ENCODE measurements at regions not wholly inside any gene's neighbourhood (a gene's known extent, or its start where the extent isn't known, plus 50 kb on each side); places are given as distances from the start of the nearest gene placed in this dataset.
"Not testable (repeated sequence)": the region's sequence is repeated elsewhere in the genome, so short reads cannot be mapped to it uniquely, and the experiment has no call there.

DNA sequence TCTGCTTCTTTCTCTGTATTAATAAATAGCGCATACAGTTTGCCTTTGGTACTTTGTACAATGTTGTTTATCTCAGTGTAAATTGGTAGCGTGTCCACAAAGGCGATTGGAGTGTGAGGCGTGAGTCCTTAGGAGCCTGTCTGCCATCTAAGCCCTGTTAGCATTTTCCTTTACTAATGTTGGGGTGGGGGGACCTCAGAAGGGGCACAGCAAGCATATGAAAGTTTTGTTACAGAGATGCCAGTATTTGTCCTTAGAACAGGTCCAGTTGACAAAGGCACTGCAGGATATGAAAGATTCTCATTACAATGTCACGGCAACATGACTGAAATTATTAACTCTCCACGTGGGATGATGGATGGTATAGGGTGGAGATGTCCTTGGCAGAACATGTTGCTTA, 796.8 kb upstream of the TPTE start:
- H3K27ac Mint-ChIP-seq; CTCF ChIA-PET; H3K36me3 Mint-ChIP-seq (ENCODE audit: low read depth); H3K4me1 Mint-ChIP-seq (ENCODE audit: low read depth); H3K27me3 Mint-ChIP-seq (ENCODE audit: low read depth); DNase-seq; intact Hi-C loops (cut with micrococcal nuclease); H3K4me3 Mint-ChIP-seq: not testable (repeated sequence)
- H3K9me3 Mint-ChIP-seq, result peaks cover 14% of the 10 kb centered on the region

DNA sequence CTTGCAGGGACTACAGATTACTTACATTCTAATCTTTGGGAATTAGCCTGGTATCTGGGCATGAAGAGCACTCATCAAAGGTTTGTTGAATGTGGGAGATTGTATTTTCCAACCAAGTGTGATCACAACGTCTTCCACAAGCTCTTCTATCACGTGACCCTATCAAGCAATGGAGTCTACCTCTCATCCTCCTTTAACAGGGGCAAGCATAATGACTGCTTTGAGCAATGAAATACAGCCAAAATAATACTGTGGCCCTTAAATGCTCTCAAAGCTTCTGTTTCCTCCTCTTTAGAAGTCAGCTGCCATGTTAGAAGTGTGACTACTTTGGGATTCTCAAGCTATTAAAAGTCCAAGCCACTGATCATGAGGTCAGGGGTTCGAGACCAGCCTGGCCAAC, 794.2 kb upstream of the TPTE start:
- intact Hi-C loops (cut with micrococcal nuclease); DNase-seq; H3K36me3 Mint-ChIP-seq (ENCODE audit: low read depth); CTCF ChIA-PET; H3K4me1 Mint-ChIP-seq (ENCODE audit: low read depth); H3K4me3 Mint-ChIP-seq; H3K27ac Mint-ChIP-seq; H3K27me3 Mint-ChIP-seq (ENCODE audit: low read depth): not testable (repeated sequence)
- peaks cover 14% of the 10 kb centered on the region for H3K9me3 Mint-ChIP-seq

- H3K4me3 Mint-ChIP-seq; H3K27ac Mint-ChIP-seq; H3K27me3 Mint-ChIP-seq (ENCODE audit: low read depth); DNase-seq; H3K4me1 Mint-ChIP-seq (ENCODE audit: low read depth); intact Hi-C loops (cut with micrococcal nuclease); H3K36me3 Mint-ChIP-seq (ENCODE audit: low read depth); CTCF ChIA-PET: not testable (repeated sequence)
- peaks cover 14% of the 10 kb centered on the region for H3K9me3 Mint-ChIP-seq
Observed at GRCh38 chr21:9728219-9728992, 793.0 kb upstream of the TPTE start.

- CTCF ChIA-PET, result no interaction called here
- Mint-ChIP-seq H3K36me3 (ENCODE audit: low read depth) (no peaks in the 10 kb centered on the region), H3K9me3 (peaks cover 12% of the 10 kb centered on the region), H3K27me3 (ENCODE audit: low read depth) (no peaks in the 10 kb centered on the region), H3K4me3 (no peak overlapping the region), H3K4me1 (ENCODE audit: low read depth) (no peaks in the 10 kb centered on the region), H3K27ac (no peak overlapping the region)
- DNase-seq, result no peak
- intact Hi-C loops (cut with micrococcal nuclease), result no loop called here
Observed at GRCh38 chr21:9730866-9731265, 790.5 kb upstream of the TPTE start.

GRCh38 chr21:9731317-9731716, 790.1 kb upstream of the TPTE start:
- DNase-seq; intact Hi-C loops (cut with micrococcal nuclease); CTCF ChIA-PET; H3K27ac Mint-ChIP-seq; H3K4me1 Mint-ChIP-seq (ENCODE audit: low read depth); H3K27me3 Mint-ChIP-seq (ENCODE audit: low read depth); H3K36me3 Mint-ChIP-seq (ENCODE audit: low read depth); H3K4me3 Mint-ChIP-seq: not testable (repeated sequence)
- peaks cover 12% of the 10 kb centered on the region for H3K9me3 Mint-ChIP-seq

GRCh38 chr21:9732605-9733004, 788.8 kb upstream of the TPTE start:
- H3K4me3 Mint-ChIP-seq; intact Hi-C loops (cut with micrococcal nuclease); H3K9me3 Mint-ChIP-seq; H3K36me3 Mint-ChIP-seq (ENCODE audit: low read depth); H3K27me3 Mint-ChIP-seq (ENCODE audit: low read depth); H3K4me1 Mint-ChIP-seq (ENCODE audit: low read depth); CTCF ChIA-PET; H3K27ac Mint-ChIP-seq; DNase-seq: not testable (repeated sequence)

DNA sequence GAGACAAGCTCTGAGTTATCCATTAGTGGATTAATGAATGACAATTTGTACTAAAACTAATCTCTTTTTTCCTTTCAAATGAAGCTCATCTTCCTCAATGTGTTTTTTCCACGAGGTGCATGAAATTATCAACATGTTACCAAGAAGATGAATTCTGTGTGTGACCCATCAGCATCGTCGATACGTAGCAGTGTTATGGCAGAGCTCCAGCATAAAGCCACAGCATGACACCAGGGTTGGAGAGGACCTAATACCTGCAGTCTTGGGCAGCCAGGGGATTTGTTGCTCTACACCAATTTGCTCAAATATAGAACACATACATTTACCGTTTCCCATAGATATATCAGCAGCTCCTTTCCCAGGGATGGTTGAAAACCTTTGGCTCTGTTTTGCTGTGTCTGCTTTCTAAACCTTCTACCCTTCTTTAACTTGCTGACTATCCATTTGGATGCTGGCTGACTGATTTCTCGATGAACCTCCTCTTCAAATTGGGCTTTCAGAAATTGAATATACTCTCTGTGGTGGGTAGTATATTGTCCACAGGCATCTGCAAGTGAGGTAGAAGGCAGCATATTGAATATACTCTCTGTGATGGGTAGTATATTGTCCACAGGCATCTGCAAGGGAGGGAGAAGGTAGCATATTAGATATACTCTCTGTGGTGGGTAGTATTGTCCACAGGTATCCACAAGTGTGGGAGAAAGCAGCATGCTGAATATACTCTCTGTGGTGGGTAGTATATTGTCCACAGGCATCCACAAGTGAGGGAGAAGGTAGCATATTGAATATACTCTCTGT, 787.4 kb upstream of the TPTE start:
- H3K4me1 Mint-ChIP-seq (ENCODE audit: low read depth); CTCF ChIA-PET; H3K9me3 Mint-ChIP-seq; intact Hi-C loops (cut with micrococcal nuclease); DNase-seq; H3K27ac Mint-ChIP-seq; H3K27me3 Mint-ChIP-seq (ENCODE audit: low read depth); H3K36me3 Mint-ChIP-seq (ENCODE audit: low read depth); H3K4me3 Mint-ChIP-seq: not testable (repeated sequence)

- Mint-ChIP-seq H3K4me3 (no peak overlapping the region), H3K4me1 (ENCODE audit: low read depth) (no peaks in the 10 kb centered on the region), H3K27ac (no peak overlapping the region), H3K27me3 (ENCODE audit: low read depth) (no peaks in the 10 kb centered on the region), H3K9me3 (peaks cover 7% of the 10 kb centered on the region), H3K36me3 (ENCODE audit: low read depth) (no peaks in the 10 kb centered on the region)
- CTCF ChIA-PET, result no interaction called here
- no peak for DNase-seq
- intact Hi-C loops (cut with micrococcal nuclease), result no loop called here
Observed at GRCh38 chr21:9735421-9735961, 785.9 kb upstream of the TPTE start.

DNA sequence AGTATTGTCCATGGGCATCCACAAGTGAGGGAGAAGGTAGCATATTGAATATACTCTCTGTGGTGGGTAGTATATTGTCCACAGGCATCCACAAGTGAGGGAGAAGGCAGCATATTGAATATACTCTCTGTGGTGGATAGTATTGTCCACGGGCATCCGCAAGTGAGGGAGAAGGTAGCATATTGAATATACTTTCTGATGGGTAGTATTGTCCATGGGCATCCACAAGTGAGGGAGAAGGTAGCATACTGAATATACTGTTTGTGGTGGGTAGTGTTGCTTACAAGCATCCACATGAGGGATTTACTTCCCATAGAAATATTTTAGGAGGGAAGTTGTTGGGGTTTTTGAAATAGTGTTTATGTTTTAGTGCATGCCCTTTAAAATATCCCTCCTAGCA, 784.1 kb upstream of the TPTE start:
- H3K9me3 Mint-ChIP-seq; H3K27me3 Mint-ChIP-seq (ENCODE audit: low read depth); CTCF ChIA-PET; H3K4me3 Mint-ChIP-seq; H3K36me3 Mint-ChIP-seq (ENCODE audit: low read depth); H3K4me1 Mint-ChIP-seq (ENCODE audit: low read depth); H3K27ac Mint-ChIP-seq; DNase-seq; intact Hi-C loops (cut with micrococcal nuclease): not testable (repeated sequence)

DNA sequence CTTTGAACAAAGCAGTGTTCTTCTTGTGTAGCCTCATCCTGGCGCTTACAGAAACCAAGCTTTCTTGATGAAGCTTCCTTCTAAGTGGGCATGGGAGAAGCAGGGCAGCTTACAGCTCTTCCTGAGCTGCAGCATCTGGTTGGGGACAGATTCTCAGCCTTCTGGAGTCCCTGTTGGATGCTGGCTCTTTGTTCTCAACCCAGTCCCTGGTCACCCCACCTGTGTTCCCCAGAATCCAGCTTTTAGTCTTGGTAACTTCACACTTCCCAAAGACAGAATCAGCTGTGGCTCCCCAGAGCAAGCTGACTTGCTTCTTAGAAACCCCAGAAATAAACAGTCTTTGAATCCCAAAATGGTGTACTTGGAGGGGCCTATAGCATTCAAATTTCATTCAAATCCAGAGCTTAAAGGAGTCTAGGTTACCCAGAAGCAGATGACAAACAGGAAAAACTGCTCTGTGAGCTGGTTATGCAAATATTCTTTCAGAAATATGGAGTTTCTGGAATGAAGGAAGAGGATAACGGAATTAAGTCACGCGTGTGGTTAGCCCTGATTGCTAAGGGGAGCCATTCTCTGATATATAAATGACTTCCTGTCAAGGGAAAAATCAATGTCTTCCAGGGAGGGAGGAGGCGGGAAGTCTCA, 783.4 kb upstream of the TPTE start:
- intact Hi-C loops (cut with micrococcal nuclease); DNase-seq; H3K36me3 Mint-ChIP-seq (ENCODE audit: low read depth); H3K27me3 Mint-ChIP-seq (ENCODE audit: low read depth); H3K27ac Mint-ChIP-seq; H3K9me3 Mint-ChIP-seq; H3K4me1 Mint-ChIP-seq (ENCODE audit: low read depth); CTCF ChIA-PET; H3K4me3 Mint-ChIP-seq: not testable (repeated sequence)

- no peak overlapping the region for H3K4me3 Mint-ChIP-seq
- peaks cover 9% of the 10 kb centered on the region for H3K9me3 Mint-ChIP-seq
- CTCF ChIA-PET, result no interaction called here
- H3K36me3 Mint-ChIP-seq (ENCODE audit: low read depth), result no peaks in the 10 kb centered on the region
- H3K27ac Mint-ChIP-seq, result no peak overlapping the region
- H3K4me1 Mint-ChIP-seq (ENCODE audit: low read depth), result no peaks in the 10 kb centered on the region
- H3K27me3 Mint-ChIP-seq (ENCODE audit: low read depth), result no peaks in the 10 kb centered on the region
- intact Hi-C loops (cut with micrococcal nuclease), result no loop called here
- DNase-seq, result no peak
Observed at GRCh38 chr21:9738527-9738926, 782.9 kb upstream of the TPTE start.

- H3K4me3 Mint-ChIP-seq, result no peak overlapping the region
- no peak for DNase-seq
- H3K27ac Mint-ChIP-seq, result no peak overlapping the region
- H3K27me3 Mint-ChIP-seq (ENCODE audit: low read depth), result no peaks in the 10 kb centered on the region
- H3K36me3 Mint-ChIP-seq (ENCODE audit: low read depth), result no peaks in the 10 kb centered on the region
- no peaks in the 10 kb centered on the region for H3K4me1 Mint-ChIP-seq (ENCODE audit: low read depth)
- peaks cover 9% of the 10 kb centered on the region for H3K9me3 Mint-ChIP-seq
- CTCF ChIA-PET, result no interaction called here
- intact Hi-C loops (cut with micrococcal nuclease), result no loop called here
Observed at GRCh38 chr21:9739240-9739639, 782.1 kb upstream of the TPTE start.
